HFFc6 (cell line): ENCODE measurements at regions not wholly inside any gene's neighbourhood (a gene's known extent, or its start where the extent isn't known, plus 50 kb on each side); places are given as distances from the start of the nearest gene placed in this dataset.

ENCODE experiments used
- DNase-seq: peaks from one replicate; pipeline ENCODE4 v3.0.0-alpha.2; 2018
- H3K27ac Mint-ChIP-seq: 2 replicates; pipeline ENCODE4 v1.8.0; 2020; ENCODE audit warnings: mild to moderate bottlenecking, mixed read lengths
- H3K27me3 Mint-ChIP-seq: 2 replicates; pipeline ENCODE4 v1.8.0; 2021; ENCODE audit warnings: mild to moderate bottlenecking, moderate library complexity, mixed read lengths; ENCODE audit not compliant: insufficient read depth
- H3K36me3 Mint-ChIP-seq: 2 replicates; pipeline ENCODE4 v1.8.0; 2021; ENCODE audit warnings: low read depth, mixed read lengths
- H3K4me1 Mint-ChIP-seq: 2 replicates; pipeline ENCODE4 v1.8.0; 2020; ENCODE audit warnings: low read depth, mixed read lengths
- H3K4me3 Mint-ChIP-seq: 2 replicates; pipeline ENCODE4 v1.8.0; 2020; ENCODE audit warnings: mild to moderate bottlenecking, moderate library complexity, mixed read lengths
- H3K9me3 Mint-ChIP-seq: 2 replicates; pipeline ENCODE4 v1.8.0; 2020; ENCODE audit warnings: mild to moderate bottlenecking, mixed read lengths
- CTCF ChIP-seq: fragments of 200-600 bp; sonication (generic); IDR thresholded peaks from 2 replicates; pipeline ENCODE4 v1.5.0; 2021; ENCODE audit warnings: antibody characterized with exemption, mild to moderate bottlenecking

- H3K36me3 Mint-ChIP-seq: peaks cover 13% of the 10 kb centered on the region; the same call in 1 of the 2 replicates
- TF ChIP-seq CTCF: no peak
- peaks cover 10% of the 10 kb centered on the region for H3K9me3 Mint-ChIP-seq
- H3K4me3 Mint-ChIP-seq: no peak overlapping the region
- H3K27me3 Mint-ChIP-seq: peaks cover 5% of the 10 kb centered on the region
- no peak overlapping the region for H3K27ac Mint-ChIP-seq
- DNase-seq: no peak
- no peaks in the 10 kb centered on the region for H3K4me1 Mint-ChIP-seq
Measured at GRCh38 chr9:20014168-20014567, 225.3 kb upstream of the SLC24A2 start.

DNA sequence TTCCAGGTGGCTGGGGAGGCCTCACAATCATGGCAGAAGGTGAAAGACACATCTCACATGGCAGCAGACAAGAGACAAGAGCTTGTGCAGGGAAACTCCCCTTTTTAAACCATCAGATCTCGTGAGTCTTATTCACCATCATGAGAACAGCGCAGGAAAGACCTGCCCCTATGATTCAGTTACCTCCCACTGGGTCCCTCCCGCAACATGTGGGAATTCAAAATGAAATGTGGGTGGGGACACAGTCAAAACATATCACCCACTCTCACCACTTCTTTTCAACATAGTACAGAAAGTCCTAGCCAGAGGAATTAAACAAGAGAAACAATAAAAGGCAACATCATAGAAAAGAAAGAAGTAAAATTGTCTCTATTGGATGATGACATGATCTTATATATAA, 223.4 kb upstream of the SLC24A2 start:
- no peak for TF ChIP-seq CTCF
- H3K9me3 Mint-ChIP-seq: peaks cover 10% of the 10 kb centered on the region
- peaks cover 11% of the 10 kb centered on the region for H3K27me3 Mint-ChIP-seq
- peaks cover 13% of the 10 kb centered on the region; the same call in 1 of the 2 replicates for H3K36me3 Mint-ChIP-seq
- H3K4me3 Mint-ChIP-seq: no peak overlapping the region
- no peak for DNase-seq
- H3K4me1 Mint-ChIP-seq: no peaks in the 10 kb centered on the region
- H3K27ac Mint-ChIP-seq: no peak overlapping the region

- TF ChIP-seq CTCF: no peak
- DNase-seq: no peak
- no peak overlapping the region for H3K4me3 Mint-ChIP-seq
- no peak overlapping the region for H3K27ac Mint-ChIP-seq
- peaks cover 10% of the 10 kb centered on the region for H3K9me3 Mint-ChIP-seq
- no peaks in the 10 kb centered on the region for H3K4me1 Mint-ChIP-seq
- peaks cover 11% of the 10 kb centered on the region for H3K27me3 Mint-ChIP-seq
- peaks cover 13% of the 10 kb centered on the region; the same call in 1 of the 2 replicates for H3K36me3 Mint-ChIP-seq
Measured at GRCh38 chr9:20009606-20010005, 220.8 kb upstream of the SLC24A2 start.

DNA sequence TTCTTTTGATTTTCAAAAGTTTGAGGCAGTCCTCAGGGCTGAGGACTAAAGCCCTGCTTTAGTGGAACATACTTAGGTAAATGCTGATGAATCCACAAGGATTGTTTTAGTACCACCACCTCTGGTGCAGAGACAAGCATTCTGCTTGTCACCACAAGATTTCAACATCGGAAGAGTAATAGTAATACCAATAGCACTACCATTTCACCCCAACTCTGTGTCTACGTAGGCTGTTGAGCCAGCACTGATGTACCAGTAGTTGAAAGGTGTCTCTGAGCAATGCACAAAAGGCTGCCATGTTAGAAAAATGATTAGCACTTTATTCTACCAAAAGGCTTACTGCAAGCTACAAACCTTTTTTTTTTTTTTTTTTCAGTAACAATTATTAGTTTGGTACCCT, 213.2 kb upstream of the SLC24A2 start:
- Mint-ChIP-seq H3K4me1 (peaks cover 40% of the 10 kb centered on the region), H3K9me3 (no peaks in the 10 kb centered on the region), H3K27ac (no peak overlapping the region), H3K27me3 (no peaks in the 10 kb centered on the region; the same call in 1 of the 2 replicates), H3K36me3 (no peaks in the 10 kb centered on the region), H3K4me3 (no peak overlapping the region)
- no peak for DNase-seq
- TF ChIP-seq CTCF: no peak

DNA sequence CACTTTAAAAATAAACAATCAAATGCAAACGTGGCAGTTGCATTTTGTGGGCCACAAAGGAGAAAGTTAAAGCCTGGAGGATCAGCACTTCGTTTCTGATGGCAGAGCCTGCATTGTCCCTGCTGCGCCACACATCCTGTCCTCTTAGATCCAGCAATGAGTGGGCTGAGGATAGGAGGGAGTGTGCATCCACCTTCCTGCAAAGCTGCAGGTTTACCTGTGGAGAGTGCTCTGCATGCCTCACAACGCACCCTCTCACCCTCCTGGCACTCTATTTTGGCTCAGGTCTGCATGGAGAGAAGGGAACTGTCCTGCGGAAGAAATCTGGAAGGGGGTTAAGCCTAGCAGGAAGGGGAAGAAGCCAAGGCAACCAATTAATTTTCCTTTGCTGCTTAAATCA, 212.2 kb upstream of the SLC24A2 start:
- no peaks in the 10 kb centered on the region for H3K27me3 Mint-ChIP-seq

More for the DNA sequence above, 212.2 kb upstream of the SLC24A2 start:
- H3K27ac Mint-ChIP-seq: no peak overlapping the region
- no peaks in the 10 kb centered on the region for H3K9me3 Mint-ChIP-seq
- no peak overlapping the region for H3K4me3 Mint-ChIP-seq
- H3K36me3 Mint-ChIP-seq: no peaks in the 10 kb centered on the region
- no peak for DNase-seq
- H3K4me1 Mint-ChIP-seq: peaks cover 44% of the 10 kb centered on the region
- TF ChIP-seq CTCF: no peak
